ENCODE measurements at regions not wholly inside any gene's neighbourhood (a gene's known extent, or its start where the extent isn't known, plus 50 kb on each side); places are given as distances from the start of the nearest gene placed in this dataset.

DNA sequence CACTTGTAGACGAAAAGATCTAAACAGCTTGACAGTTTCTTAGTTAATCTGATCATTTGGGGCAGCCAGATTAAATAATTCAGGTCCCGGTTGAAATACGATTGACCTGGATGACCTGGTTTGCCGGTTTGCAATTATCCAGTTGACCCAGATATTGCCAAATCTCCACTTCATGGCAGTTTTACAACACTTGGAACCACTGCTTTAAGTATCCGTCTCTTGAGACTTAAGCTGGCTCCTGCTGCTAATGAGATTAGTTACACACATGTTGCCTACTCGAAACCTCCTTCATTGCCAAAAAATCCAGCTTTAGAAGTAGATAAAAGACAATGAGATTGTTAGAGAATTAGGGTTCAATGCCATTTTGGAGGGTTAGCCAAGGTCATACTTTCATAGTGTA, 136.2 kb upstream of the HAPLN1 start:
- no peak for TF ChIP-seq TAF1 (IDR thresholded peaks at IDR 0.05; ENCODE audit: borderline replicate concordance, low read depth, low read length)
- no peak for TF ChIP-seq POLR2A (IDR thresholded peaks at IDR 0.05; ENCODE audit: low read depth, low read length)
- no peak for TF ChIP-seq POLR2AphosphoS5 (IDR thresholded peaks at IDR 0.05; ENCODE audit: low read depth, low read length)

Data from GM12892 (cell line).